GM04503 (cell line): ENCODE measurements at regions not wholly inside any gene's neighbourhood (a gene's known extent, or its start where the extent isn't known, plus 50 kb on each side); places are given as distances from the start of the nearest gene placed in this dataset.
"Not testable (repeated sequence)": the region's sequence is repeated elsewhere in the genome, so short reads cannot be mapped to it uniquely, and the experiment has no call there.

Experiments used
- DNase-seq: peaks from one replicate; pipeline ENCODE4 v3.0.0-alpha.2; 2012; ENCODE audit warnings: low read depth

- DNase-seq, result no peak
Measured at GRCh38 chr7:12884856-12885440, 197.5 kb downstream of the ARL4A start.

DNA sequence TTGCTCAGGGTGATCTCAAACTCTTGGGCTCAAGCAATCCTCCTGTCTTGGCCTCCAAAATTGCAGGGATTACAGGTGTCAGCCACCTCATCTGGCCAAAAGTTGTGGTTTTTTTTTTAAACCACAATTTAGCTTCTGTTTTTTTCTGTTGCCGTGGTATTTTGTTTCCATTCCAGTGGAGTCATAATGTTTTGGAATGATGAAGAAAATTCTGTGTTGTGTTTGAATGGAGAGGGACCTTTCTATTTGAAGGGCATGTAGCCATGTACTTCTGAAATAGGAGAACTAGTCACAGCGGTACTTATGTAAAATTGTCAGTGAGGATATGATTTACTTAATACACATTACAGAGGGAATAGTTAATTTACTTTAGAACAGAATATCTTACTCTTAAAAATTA is 201.3 kb downstream of the ARL4A start:
- DNase-seq, result peak; percentile 50

DNA sequence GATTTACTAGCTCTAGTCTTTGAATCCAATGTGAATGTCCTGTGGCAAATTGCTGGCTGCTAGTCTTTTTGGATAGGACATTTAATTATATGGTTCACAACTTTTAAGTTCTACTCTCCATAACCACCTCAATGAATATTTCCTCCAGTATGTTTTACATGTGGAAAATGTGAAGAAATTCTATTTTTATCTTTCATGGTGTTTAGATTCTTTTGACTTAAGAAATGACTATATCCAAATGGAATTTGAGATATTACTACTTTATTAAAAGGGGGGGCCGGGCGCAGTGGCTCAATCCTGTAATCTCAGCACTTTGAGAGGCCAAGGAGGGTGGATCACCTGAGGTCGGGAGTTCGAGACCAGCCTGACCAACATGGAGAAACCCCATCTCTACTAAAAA is 202.0 kb downstream of the ARL4A start:
- DNase-seq, result no peak

- no peak for DNase-seq
Measured at GRCh38 chr7:12890586-12890985, 203.2 kb downstream of the ARL4A start.

DNA sequence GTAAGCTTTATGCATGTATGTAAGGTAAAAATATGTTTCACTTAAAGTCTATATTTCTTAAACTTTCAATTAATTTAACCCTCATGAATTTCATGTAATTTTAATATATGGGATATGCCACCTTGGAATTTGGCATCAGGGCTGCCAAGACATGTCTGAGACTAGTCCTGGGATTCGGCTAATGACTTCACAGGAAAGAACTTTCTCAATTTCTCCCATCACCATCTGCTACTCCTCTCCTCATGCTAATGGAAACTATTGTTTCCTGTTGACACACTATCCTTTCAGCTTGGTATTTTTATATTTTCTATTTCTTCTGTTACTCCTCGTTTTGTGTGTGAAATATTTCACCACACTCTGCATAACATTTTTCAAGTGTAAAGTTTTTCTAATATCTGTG is 205.9 kb downstream of the ARL4A start:
- peak; percentile 37 for DNase-seq

- peak; percentile 34 for DNase-seq
Measured at GRCh38 chr7:12895296-12895695, 207.9 kb downstream of the ARL4A start.

GRCh38 chr7:12896316-12896715 is 208.9 kb downstream of the ARL4A start:
- DNase-seq, result no peak

- no peak for DNase-seq
Measured at GRCh38 chr7:12898004-12898403, 210.6 kb downstream of the ARL4A start.

GRCh38 chr7:12898620-12899019 is 211.2 kb downstream of the ARL4A start:
- DNase-seq, result no peak

DNA sequence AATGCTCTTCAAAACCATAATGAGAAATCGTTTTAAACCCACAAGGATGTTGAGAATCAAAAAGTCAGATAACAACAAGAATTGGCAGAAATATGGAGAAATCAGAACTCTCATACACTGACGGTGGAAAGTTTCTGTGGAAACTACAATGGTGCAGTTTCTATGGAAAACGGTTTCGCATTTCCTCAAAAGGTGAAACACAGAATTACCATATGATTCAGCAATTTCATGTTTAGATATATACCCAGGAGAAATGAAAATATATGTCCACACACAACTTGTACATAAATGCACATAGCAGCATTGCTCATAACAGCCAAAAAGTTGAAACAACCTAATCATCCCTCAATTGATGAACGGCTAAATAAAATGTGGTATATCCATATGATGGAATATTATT is 218.2 kb downstream of the ARL4A start:
- no peak for DNase-seq

DNA sequence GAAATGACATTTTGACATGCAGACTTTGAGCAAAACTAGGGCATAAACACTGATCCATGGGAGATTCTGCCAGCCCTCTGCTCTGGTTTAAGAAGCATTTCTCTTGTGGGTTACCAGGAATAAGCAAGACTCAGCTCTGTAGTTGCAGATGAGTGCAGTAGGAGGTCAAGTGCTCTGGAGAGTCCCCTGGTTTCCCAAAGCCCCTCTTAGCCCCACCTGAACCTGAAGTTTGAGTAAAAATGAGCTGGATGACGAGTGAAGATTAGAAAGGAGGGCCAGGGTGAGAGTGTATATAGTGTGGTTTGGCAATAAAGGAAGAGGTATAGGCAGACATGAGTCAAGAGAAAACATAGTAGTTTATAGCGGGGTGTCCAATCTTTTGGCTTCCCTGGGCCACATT is 220.3 kb downstream of the ARL4A start:
- no peak for DNase-seq

DNA sequence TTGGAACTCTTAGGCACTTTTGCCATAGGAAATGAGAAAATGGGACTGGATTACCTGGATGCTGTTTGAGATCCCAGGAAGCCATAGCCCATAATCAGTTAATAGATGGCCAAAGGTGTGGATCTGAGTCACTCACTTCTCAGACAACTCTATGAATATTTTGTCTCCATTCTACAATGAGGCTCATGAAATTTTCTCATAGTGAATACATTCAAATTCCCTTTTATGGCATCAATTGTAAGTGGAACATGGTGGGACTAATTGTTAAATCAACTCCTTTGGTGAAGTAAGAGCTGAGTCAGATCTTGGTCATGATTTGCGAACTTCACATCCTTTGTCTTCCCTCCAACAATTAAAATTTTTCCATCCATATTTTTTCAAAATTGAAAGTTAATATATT is 222.1 kb downstream of the ARL4A start:
- DNase-seq, result no peak

DNA sequence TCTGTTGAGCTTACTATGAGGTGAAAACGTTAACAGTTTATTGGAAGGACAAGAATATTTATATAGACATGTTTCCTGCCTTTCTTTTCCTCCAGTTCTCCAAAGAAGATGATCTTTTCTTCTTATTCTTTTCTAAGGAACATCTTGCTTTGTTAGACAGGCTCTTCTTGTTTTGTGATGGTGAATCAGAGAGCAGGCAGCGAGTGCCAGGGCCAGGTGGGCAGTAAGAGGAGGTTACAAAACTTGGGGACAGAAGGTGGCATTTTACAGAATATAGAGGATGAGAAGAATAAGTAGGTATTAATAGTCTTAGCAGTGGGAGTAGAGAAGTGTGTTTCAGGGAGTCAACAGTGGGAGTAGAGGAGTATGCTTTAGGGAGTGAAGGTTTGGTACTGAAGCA is 223.6 kb downstream of the ARL4A start:
- DNase-seq, result no peak

GRCh38 chr7:12913002-12913401 is 225.6 kb downstream of the ARL4A start:
- no peak for DNase-seq

GRCh38 chr7:12917801-12918200 is 230.4 kb downstream of the ARL4A start:
- no peak for DNase-seq

DNA sequence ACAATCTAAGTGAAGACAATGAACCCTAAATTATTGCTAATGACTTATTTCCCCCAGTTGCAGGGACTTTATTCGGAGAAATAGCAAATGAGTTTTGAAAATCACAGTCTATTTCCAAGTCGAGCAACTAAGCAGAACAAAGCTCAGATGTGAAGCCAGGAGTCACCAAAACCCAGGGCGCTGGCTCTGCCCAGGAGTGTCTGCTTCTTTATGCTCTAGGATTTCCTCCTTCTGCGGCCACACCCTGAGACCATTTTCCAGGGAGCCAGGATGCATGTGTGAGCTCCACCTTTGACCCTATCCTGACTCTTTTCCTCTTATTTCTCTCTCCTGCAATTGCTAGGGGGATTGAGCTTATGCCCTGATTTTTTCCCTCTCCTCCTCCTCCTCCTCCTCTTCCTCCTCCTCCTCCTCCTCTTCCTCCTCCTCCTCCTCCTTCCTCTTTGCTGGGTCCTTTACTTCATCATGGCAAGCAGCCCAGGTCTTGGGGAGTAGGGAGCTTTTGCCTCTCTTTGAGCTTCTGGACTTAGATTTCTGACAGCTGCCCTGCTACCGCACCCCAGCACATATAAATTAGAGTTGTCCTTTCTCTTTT is 234.4 kb downstream of the ARL4A start:
- no peak for DNase-seq

DNA sequence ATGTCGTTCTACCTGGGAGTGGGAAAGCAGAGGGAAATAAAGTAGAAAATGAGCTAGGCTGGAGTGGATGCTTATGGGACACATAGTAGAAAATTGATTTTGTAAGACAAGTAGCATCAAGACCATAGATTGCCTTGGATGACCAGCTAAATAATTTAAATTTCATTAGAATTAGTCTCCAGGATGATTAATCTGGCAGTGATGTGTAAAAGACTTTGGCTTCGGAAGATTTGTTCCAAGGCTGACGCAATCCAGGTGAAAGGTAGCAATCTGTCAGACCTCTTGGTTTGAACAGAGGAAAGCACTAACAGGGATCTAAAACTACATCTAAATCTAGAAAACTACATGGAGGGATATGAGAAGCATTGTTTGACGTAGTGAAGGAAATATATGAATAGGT is 236.5 kb downstream of the ARL4A start:
- no peak for DNase-seq

DNA sequence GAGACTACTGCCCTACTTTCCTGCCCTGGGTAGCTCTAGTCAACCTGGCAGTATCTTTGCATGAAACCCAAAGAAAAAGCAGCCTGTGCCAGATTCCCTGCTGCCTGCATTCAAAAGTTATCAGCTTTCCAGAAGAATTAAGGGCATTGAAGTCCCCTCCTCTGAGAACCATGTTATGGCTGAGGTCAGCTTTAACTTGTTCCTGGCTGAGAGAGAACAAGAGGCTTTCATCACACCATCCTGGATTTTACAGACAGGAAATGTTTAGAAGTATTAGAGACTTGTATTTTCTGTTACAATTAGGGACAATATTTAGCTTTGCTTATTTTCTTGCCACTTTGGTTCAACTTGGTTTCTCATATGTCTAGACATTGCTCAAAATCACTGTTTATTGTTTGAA is 238.8 kb downstream of the ARL4A start:
- DNase-seq, result no peak

DNA sequence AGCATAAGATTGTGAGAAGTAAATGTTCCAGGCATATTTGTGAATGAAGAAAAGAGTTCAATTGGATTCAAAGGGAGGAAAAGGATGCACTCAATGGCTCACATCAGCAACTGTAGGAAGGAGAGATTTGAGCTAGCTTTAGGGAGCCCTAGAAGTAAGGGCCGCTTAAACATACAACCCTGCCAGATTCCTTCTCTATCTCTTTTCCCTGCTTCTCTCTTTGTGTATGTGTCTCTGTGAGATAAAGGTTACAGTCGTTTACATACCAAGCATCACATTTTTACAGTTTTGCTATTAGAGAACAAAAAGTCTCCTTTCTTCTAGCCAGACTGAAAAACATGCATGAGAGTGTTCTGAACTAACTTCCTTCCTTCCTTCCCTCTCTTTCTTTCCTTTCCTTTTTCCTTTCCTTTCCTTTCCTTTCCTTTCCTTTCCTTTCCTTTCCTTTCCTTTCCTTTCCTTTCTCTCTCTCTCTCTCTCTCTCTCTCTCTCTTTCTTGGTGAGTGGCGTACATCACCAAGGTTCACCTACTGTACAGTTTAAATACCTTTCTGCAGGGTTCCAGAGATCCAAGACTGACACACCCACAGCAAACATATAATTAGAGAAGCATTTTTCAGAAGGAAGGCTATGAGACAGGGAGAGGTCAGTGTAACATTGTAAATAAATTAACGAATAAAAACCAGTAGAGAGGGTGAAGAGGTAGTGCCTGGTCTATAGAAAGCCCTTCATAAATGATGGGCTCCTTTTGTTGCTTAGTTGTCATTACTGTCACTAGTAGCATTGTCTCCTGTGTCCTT is 240.4 kb downstream of the ARL4A start:
- DNase-seq, result no peak

GRCh38 chr7:12929476-12930140 is 242.2 kb downstream of the ARL4A start:
- DNase-seq, result no peak

- no peak for DNase-seq
Measured at GRCh38 chr7:12930534-12930933, 243.1 kb downstream of the ARL4A start.

GRCh38 chr7:12931465-12931864 is 244.0 kb downstream of the ARL4A start:
- not testable (repeated sequence) for DNase-seq

GRCh38 chr7:12939694-12940093 is 252.3 kb downstream of the ARL4A start:
- no peak for DNase-seq
